ENCODE measurements at regions not wholly inside any gene's neighbourhood (a gene's known extent, or its start where the extent isn't known, plus 50 kb on each side); places are given as distances from the start of the nearest gene placed in this dataset.

DNA sequence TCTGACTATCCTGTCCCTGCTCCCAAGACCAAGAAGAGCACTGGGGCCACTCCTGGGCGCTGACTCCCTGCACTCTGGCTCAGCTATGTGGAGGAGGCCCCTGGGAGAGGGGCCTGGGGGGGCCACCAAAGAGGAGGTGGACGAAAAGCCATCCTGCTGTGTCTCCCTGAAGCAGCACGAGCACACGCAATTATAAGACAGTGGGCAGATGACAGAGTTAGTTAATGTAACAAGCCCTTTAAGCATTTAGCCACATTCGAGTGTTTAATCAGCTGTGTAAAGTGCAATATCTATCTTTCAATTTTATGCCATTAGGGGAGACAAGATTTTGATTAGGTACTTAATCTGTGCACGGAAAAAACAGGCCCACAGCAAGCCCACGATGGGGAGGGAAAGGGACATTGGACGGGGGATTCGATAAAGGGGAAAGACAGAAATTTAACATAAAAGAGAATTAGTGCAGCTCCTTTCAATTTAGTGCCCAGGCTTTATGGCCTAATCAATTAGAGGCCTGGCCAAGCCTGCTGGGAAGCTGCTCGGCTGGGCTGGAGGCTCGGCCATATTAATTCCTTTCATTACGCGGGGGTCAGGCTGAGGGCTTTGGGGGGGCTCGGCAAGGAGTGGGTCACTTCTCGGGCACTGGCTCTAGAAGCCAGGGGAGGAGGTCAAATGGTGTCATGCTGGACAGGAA lies 286.2 kb downstream of the DHX35 start:
- H3K4me1 ChIP-seq (ENCODE audit: insufficient read depth, low read length), result no peaks in the 10 kb centered on the region
- H3K9me3 ChIP-seq (ENCODE audit: insufficient read depth, low read depth, low read length), result no peaks in the 10 kb centered on the region
- no peak overlapping the region for H3K9ac ChIP-seq (ENCODE audit: low read depth, low read length)
- no peaks in the 10 kb centered on the region for H3K36me3 ChIP-seq (ENCODE audit: insufficient read depth, low read length)
- no peak overlapping the region for H3K27ac ChIP-seq (ENCODE audit: low read depth, low read length)
- 91% methylated on average over 15 of the region's 15 CpGs for WGBS
- H3K27me3 ChIP-seq (ENCODE audit: insufficient read depth, low read length), result no peaks in the 10 kb centered on the region
- no peak overlapping the region for H3K4me3 ChIP-seq (ENCODE audit: low read length)

DNA sequence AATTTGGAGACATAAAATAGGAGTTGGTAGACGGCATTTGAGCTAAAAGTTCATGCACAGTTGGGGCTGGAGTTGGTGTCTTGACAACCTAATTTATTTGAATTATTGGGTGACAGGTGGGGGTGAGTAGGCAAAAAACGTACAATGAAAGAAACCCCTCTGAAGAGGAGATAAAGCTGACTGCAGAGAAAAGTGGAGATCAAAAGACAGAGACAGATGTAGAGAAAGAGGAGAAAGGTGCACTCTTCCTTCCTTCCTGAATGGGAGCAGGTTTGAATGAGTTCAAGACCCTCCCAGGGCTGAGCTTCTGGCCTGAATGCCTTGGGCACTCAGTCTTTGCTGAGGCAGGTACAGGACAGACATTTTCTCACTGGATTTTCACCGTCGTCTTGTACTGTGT lies 284.3 kb downstream of the DHX35 start:
- H3K4me1 ChIP-seq (ENCODE audit: insufficient read depth, low read length), result no peaks in the 10 kb centered on the region
- H3K9me3 ChIP-seq (ENCODE audit: insufficient read depth, low read depth, low read length), result no peaks in the 10 kb centered on the region
- 80% methylated on average over 4 of the region's 4 CpGs for WGBS
- H3K27me3 ChIP-seq (ENCODE audit: insufficient read depth, low read length), result no peaks in the 10 kb centered on the region
- no peaks in the 10 kb centered on the region for H3K36me3 ChIP-seq (ENCODE audit: insufficient read depth, low read length)
- no peak overlapping the region for H3K4me3 ChIP-seq (ENCODE audit: low read length)
- no peak overlapping the region for H3K9ac ChIP-seq (ENCODE audit: low read depth, low read length)
- H3K27ac ChIP-seq (ENCODE audit: low read depth, low read length), result no peak overlapping the region

DNA sequence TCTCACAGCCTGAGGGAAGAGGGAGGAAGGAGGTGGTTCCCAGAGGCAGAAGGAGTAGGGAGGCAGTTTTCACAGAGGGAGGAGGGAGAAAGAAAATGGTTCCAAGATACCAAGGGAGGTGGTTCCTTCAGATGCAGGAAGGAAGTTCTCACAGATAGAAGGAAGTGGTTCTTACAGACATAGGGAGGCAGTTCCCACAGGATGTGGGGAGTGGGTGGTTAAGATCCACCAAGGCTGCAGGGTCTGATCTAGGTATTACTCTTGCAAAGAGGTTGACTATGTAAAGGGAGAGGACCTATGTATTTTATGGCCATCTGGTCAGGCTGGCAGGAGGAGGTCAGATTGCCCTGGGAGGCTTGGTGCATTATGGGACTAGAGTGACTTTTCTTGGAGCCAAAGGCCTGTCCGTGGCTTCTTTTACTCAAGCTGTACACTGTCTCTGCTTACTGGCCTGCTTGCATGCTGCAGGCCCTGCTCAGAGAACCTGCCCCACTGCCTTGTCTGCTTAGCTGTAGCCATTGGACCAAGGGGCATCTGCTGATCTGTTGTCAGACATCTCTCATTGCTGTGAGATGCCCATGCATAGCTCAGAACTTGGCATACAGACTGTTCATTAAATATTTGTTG lies 283.7 kb downstream of the DHX35 start:
- no peak overlapping the region for H3K4me3 ChIP-seq (ENCODE audit: low read length)
- no peaks in the 10 kb centered on the region for H3K27me3 ChIP-seq (ENCODE audit: insufficient read depth, low read length)
- H3K9ac ChIP-seq (ENCODE audit: low read depth, low read length), result no peak overlapping the region
- no peaks in the 10 kb centered on the region for H3K36me3 ChIP-seq (ENCODE audit: insufficient read depth, low read length)
- H3K4me1 ChIP-seq (ENCODE audit: insufficient read depth, low read length), result no peaks in the 10 kb centered on the region
- no peak overlapping the region for H3K27ac ChIP-seq (ENCODE audit: low read depth, low read length)
- 89% methylated on average over 1 of the region's 1 CpG for WGBS
- H3K9me3 ChIP-seq (ENCODE audit: insufficient read depth, low read depth, low read length), result no peaks in the 10 kb centered on the region

DNA sequence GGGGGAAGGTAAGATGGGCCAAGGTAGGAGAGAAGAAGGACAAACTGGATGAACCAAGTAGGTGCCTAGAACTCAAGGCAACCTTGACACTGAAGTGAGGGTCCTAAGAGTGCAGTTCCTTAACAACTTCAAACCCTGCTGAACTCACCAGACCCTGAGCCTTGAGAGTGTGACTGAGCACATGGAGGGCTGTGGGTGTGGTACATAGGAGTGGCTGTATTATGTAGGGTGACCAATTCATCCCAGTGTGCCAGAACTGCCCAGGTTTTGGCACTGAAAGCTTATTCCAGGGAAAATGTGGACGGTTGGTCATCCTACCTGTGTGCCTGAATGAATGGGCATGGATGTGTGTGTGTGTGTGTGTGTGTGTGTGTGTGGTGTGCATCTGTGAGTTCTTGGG lies 281.8 kb downstream of the DHX35 start:
- H3K27me3 ChIP-seq (ENCODE audit: insufficient read depth, low read length), result no peaks in the 10 kb centered on the region
- H3K9me3 ChIP-seq (ENCODE audit: insufficient read depth, low read depth, low read length), result no peaks in the 10 kb centered on the region
- H3K4me3 ChIP-seq (ENCODE audit: low read length), result no peak overlapping the region
- no peak overlapping the region for H3K27ac ChIP-seq (ENCODE audit: low read depth, low read length)
- no peaks in the 10 kb centered on the region for H3K36me3 ChIP-seq (ENCODE audit: insufficient read depth, low read length)
- 85% methylated on average over 1 of the region's 1 CpG for WGBS
- H3K4me1 ChIP-seq (ENCODE audit: insufficient read depth, low read length), result no peaks in the 10 kb centered on the region
- H3K9ac ChIP-seq (ENCODE audit: low read depth, low read length), result no peak overlapping the region

DNA sequence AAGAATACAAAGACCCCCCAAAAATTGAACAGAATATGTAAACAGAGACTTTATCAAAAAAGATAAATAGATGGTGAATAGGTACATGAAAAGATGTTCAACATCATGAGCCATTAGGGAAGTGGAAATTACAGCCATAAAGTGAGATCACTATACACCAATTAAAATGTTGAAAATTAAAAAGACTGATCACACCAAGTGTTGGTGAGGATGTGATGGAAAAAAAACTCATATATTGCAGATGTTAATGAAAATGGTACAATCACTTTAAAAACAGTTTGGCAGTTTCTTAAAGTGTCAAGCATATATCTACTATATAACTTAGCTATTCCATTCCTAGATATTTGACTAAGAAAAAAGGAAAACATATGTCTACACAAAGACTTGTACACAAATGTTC lies 280.5 kb downstream of the DHX35 start:
- H3K9me3 ChIP-seq (ENCODE audit: insufficient read depth, low read depth, low read length), result no peaks in the 10 kb centered on the region
- H3K27me3 ChIP-seq (ENCODE audit: insufficient read depth, low read length), result no peaks in the 10 kb centered on the region
- no peak overlapping the region for H3K27ac ChIP-seq (ENCODE audit: low read depth, low read length)
- no peaks in the 10 kb centered on the region for H3K36me3 ChIP-seq (ENCODE audit: insufficient read depth, low read length)
- no peak overlapping the region for H3K9ac ChIP-seq (ENCODE audit: low read depth, low read length)
- no peak overlapping the region for H3K4me3 ChIP-seq (ENCODE audit: low read length)
- no peaks in the 10 kb centered on the region for H3K4me1 ChIP-seq (ENCODE audit: insufficient read depth, low read length)

DNA sequence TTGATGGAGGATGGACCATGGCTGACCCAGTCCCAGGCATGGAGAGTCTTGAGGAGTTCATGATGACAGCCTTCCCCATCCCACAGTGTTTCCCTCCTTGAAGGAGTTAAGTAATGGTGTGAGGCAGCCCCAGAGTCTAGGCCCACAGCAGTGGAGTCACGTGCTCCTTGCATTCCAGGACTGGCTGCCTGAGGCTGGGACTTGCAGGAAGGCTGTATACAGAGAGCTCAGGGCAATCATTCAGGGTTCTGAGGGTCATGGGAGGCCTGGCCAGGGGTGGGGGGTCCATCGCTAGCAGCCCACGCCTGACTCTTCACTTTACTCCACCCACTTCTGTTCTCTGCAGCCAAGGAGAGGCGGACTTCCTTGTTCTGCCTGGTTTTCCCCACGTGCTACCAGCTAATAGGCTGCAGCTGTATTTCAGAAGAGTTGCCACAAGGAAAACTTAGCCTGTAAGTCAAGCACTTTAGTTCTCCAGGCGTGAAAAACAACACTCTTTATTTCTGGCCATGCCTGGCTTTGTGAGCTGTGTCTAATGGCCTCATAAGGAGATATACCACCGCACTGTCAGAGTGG lies 272.5 kb downstream of the DHX35 start:
- 79% methylated on average over 7 of the region's 7 CpGs for WGBS
- no peak overlapping the region for H3K4me3 ChIP-seq (ENCODE audit: low read length)

DNA sequence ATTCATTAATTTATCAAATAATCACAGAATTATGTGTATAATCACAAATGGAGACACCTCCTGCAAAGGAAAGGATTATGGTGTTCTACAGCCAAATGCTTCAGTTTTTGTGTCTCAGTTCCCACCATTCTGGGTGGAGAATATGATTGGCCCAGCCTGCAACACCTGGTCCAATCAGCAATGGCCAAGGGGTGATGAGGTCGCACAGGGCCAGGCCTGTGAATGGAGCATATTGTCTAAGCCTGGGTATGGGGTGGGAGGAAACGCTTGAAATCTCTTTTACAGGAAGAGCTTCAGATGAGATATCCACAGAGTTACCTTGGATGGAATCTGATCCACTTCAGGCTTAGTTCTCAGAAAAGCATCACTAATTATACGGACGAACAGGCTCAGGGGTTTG lies 271.6 kb downstream of the DHX35 start:
- H3K27ac ChIP-seq (ENCODE audit: low read depth, low read length), result no peak overlapping the region
- H3K9ac ChIP-seq (ENCODE audit: low read depth, low read length), result no peak overlapping the region
- H3K36me3 ChIP-seq (ENCODE audit: insufficient read depth, low read length), result no peaks in the 10 kb centered on the region
- H3K27me3 ChIP-seq (ENCODE audit: insufficient read depth, low read length), result no peaks in the 10 kb centered on the region
- WGBS, result 95% methylated on average over 4 of the region's 4 CpGs
- no peaks in the 10 kb centered on the region for H3K4me1 ChIP-seq (ENCODE audit: insufficient read depth, low read length)
- no peak overlapping the region for H3K4me3 ChIP-seq (ENCODE audit: low read length)
- no peaks in the 10 kb centered on the region for H3K9me3 ChIP-seq (ENCODE audit: insufficient read depth, low read depth, low read length)

More for the DNA sequence above, 272.5 kb downstream of the DHX35 start:
- no peaks in the 10 kb centered on the region for H3K27me3 ChIP-seq (ENCODE audit: insufficient read depth, low read length)
- no peak overlapping the region for H3K9ac ChIP-seq (ENCODE audit: low read depth, low read length)
- H3K36me3 ChIP-seq (ENCODE audit: insufficient read depth, low read length), result no peaks in the 10 kb centered on the region
- H3K27ac ChIP-seq (ENCODE audit: low read depth, low read length), result no peak overlapping the region
- no peaks in the 10 kb centered on the region for H3K9me3 ChIP-seq (ENCODE audit: insufficient read depth, low read depth, low read length)
- no peaks in the 10 kb centered on the region for H3K4me1 ChIP-seq (ENCODE audit: insufficient read depth, low read length)

DNA sequence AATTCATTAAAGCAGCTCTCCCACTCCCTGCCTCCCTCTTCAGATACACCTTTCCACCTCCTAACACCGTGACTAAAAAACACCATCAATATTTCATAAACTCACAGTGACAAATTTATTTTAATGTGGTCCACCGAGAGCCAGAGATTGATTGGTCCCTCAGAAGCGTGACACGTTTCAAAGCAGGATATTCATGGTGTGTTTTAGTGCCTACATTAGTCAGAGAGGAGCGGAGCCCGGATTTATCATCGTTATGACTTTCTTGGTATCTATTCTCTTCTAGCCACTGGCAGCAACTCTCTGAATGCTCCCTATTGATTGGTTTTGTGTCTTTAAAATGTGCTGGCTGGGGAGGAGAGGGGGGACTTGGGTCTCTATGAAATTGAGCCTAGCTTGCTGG lies 265.3 kb downstream of the DHX35 start:
- Histone ChIP-seq H3K9ac (ENCODE audit: low read depth, low read length) (no peak overlapping the region), H3K36me3 (ENCODE audit: insufficient read depth, low read length) (no peaks in the 10 kb centered on the region), H3K4me1 (ENCODE audit: insufficient read depth, low read length) (no peaks in the 10 kb centered on the region), H3K27ac (ENCODE audit: low read depth, low read length) (no peak overlapping the region), H3K27me3 (ENCODE audit: insufficient read depth, low read length) (no peaks in the 10 kb centered on the region), H3K9me3 (ENCODE audit: insufficient read depth, low read depth, low read length) (no peaks in the 10 kb centered on the region), H3K4me3 (ENCODE audit: low read length) (no peak overlapping the region)
- WGBS, result 89% methylated on average over 7 of the region's 7 CpGs

DNA sequence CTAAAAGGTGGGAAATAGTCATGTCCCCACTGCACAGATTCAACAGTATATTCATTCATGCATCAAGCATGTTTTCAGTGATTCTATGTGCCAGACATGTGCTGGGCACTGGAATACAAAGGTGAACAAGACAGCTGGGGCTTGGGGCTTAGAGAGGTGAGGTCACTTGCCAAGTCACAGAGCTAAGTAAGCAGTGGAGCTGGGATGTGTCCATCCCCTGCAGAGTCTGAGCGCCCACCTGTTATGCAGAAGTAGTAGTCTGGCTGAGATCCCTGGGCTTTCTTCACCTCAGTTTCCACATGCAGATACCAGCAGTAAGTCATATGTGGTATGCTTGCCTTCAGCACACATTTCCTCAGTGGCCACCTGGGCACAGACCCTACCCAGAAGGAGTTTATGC lies 263.8 kb downstream of the DHX35 start:
- H3K27me3 ChIP-seq (ENCODE audit: insufficient read depth, low read length), result peaks cover 4% of the 10 kb centered on the region; the same call in 1 of the 2 replicates
- no peak overlapping the region for H3K9ac ChIP-seq (ENCODE audit: low read depth, low read length)
- H3K4me1 ChIP-seq (ENCODE audit: insufficient read depth, low read length), result no peaks in the 10 kb centered on the region
- no peaks in the 10 kb centered on the region for H3K36me3 ChIP-seq (ENCODE audit: insufficient read depth, low read length)
- H3K27ac ChIP-seq (ENCODE audit: low read depth, low read length), result no peak overlapping the region
- WGBS, result 85% methylated on average over 1 of the region's 1 CpG
- H3K9me3 ChIP-seq (ENCODE audit: insufficient read depth, low read depth, low read length), result no peaks in the 10 kb centered on the region
- H3K4me3 ChIP-seq (ENCODE audit: low read length), result no peak overlapping the region

DNA sequence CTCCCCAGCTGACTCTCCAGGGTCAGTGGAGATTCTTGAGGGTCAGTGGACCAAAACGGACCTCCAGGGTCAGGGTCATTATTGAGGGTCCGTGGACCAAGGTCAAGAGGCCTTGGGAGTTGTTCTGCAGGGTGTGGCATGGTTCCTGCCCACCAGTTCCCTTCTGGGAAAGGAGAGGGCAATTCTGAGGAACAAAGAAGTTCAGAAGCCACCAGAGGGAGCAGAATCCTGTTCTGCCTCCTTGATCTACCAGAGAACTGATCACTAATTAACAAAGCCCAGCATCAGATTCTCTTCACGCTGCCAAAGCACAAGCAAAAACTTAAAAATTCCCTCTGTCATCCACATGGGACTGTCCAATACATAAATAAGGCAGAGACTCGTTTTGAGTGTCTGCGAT lies 263.4 kb downstream of the DHX35 start:
- no peaks in the 10 kb centered on the region for H3K4me1 ChIP-seq (ENCODE audit: insufficient read depth, low read length)
- peaks cover 8% of the 10 kb centered on the region; the same call in 1 of the 2 replicates for H3K27me3 ChIP-seq (ENCODE audit: insufficient read depth, low read length)
- H3K27ac ChIP-seq (ENCODE audit: low read depth, low read length), result no peak overlapping the region
- 82% methylated on average over 5 of the region's 5 CpGs for WGBS
- no peak overlapping the region for H3K4me3 ChIP-seq (ENCODE audit: low read length)
- no peaks in the 10 kb centered on the region for H3K9me3 ChIP-seq (ENCODE audit: insufficient read depth, low read depth, low read length)
- H3K9ac ChIP-seq (ENCODE audit: low read depth, low read length), result no peak overlapping the region
- no peaks in the 10 kb centered on the region for H3K36me3 ChIP-seq (ENCODE audit: insufficient read depth, low read length)

DNA sequence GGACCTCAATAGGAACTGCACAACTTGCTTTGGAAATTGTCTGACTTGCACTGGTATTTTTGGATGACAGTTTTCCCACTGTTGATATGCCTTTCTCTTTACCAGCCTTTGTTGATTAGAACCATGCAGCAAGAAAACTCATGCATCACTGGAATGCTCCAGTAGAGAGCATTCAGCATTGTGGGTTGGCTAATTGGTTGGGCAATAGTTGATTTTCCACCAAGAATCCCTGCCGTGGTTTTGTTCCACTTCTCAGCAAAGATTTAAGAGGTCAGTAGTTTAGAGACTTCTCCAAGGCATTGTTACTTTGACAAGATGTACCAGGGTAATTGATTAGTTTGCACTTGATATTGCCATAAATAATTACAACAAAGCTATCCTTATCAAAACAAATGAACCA lies 260.0 kb downstream of the DHX35 start:
- H3K9ac ChIP-seq (ENCODE audit: low read depth, low read length), result no peak overlapping the region
- WGBS, result 82% methylated on average over 1 of the region's 1 CpG
- no peak overlapping the region for H3K27ac ChIP-seq (ENCODE audit: low read depth, low read length)
- H3K27me3 ChIP-seq (ENCODE audit: insufficient read depth, low read length), result peaks cover 13% of the 10 kb centered on the region; the same call in 1 of the 2 replicates
- no peaks in the 10 kb centered on the region for H3K4me1 ChIP-seq (ENCODE audit: insufficient read depth, low read length)
- no peaks in the 10 kb centered on the region for H3K36me3 ChIP-seq (ENCODE audit: insufficient read depth, low read length)
- H3K9me3 ChIP-seq (ENCODE audit: insufficient read depth, low read depth, low read length), result no peaks in the 10 kb centered on the region
- no peak overlapping the region for H3K4me3 ChIP-seq (ENCODE audit: low read length)
